T-helper 17 cell (primary cell): ENCODE measurements at regions not wholly inside any gene's neighbourhood (a gene's known extent, or its start where the extent isn't known, plus 50 kb on each side); places are given as distances from the start of the nearest gene placed in this dataset.
A peak's percentile ranks its signal among the peaks of the same experiment; 100 is the strongest.

Source experiments
- ATAC-seq: fragments of 150-1000 bp; cut with Tn5 transposase; 2 replicates; pipeline ENCODE4 v1.10.0; 2021; ENCODE audit warnings: mild to moderate bottlenecking, moderate library complexity
- DNase-seq, 3 donors: peaks; one replicate each; pipeline versions ENCODE4 v3.0.0 to v3.0.0-alpha.2; 2020 to 2021
- H3K9me3 ChIP-seq: one replicate; pipeline ENCODE4 v1.7.0; 2013; ENCODE audit warnings: low read length, mild to moderate bottlenecking; ENCODE audit not compliant: control insufficient read depth, poor library complexity, severe bottlenecking
- H3K27ac Mint-ChIP-seq: one replicate; pipeline ENCODE4 v1.8.0; 2022; ENCODE audit warnings: mild to moderate bottlenecking, moderate library complexity, mixed read lengths
- H3K27me3 Mint-ChIP-seq: one replicate; pipeline ENCODE4 v1.8.0; 2022; ENCODE audit warnings: mixed read lengths
- H3K36me3 Mint-ChIP-seq: one replicate; pipeline ENCODE4 v1.8.0; 2022; ENCODE audit warnings: low read depth, mixed read lengths
- H3K4me1 Mint-ChIP-seq: one replicate; pipeline ENCODE4 v1.8.0; 2022; ENCODE audit warnings: mild to moderate bottlenecking, mixed read lengths
- H3K4me3 Mint-ChIP-seq: one replicate; pipeline ENCODE4 v1.8.0; 2022; ENCODE audit warnings: mild to moderate bottlenecking, moderate library complexity, mixed read lengths

- no peaks in the 10 kb centered on the region for H3K9me3 ChIP-seq
- H3K27ac Mint-ChIP-seq: no peak overlapping the region
- ATAC-seq (peak; percentile 59), DNase-seq (no peak)
- no peaks in the 10 kb centered on the region for H3K27me3 Mint-ChIP-seq
- H3K4me1 Mint-ChIP-seq: peaks cover 7% of the 10 kb centered on the region
- H3K4me3 Mint-ChIP-seq: peak overlapping the region; percentile 19
- peaks cover 4% of the 10 kb centered on the region for H3K36me3 Mint-ChIP-seq
Observed at GRCh38 chr10:3622845-3623621, 162.0 kb downstream of the KLF6 start.

- H3K9me3 ChIP-seq: no peaks in the 10 kb centered on the region
- H3K36me3 Mint-ChIP-seq: peaks cover 4% of the 10 kb centered on the region
- no peak for DNase-seq
- H3K27me3 Mint-ChIP-seq: no peaks in the 10 kb centered on the region
- ATAC-seq: no peak
- H3K27ac Mint-ChIP-seq: no peak overlapping the region
- H3K4me1 Mint-ChIP-seq: peaks cover 7% of the 10 kb centered on the region
- no peak overlapping the region for H3K4me3 Mint-ChIP-seq
Observed at GRCh38 chr10:3622427-3622826, 162.6 kb downstream of the KLF6 start.

GRCh38 chr10:3620818-3621217 is 164.2 kb downstream of the KLF6 start:
- Mint-ChIP-seq H3K36me3 (peaks cover 4% of the 10 kb centered on the region), H3K27me3 (no peaks in the 10 kb centered on the region), H3K27ac (no peak overlapping the region), H3K4me1 (peaks cover 7% of the 10 kb centered on the region), H3K4me3 (no peak overlapping the region)
- ATAC-seq (no peak), DNase-seq (no peak)
- no peaks in the 10 kb centered on the region for H3K9me3 ChIP-seq

GRCh38 chr10:3619241-3619640 is 165.8 kb downstream of the KLF6 start:
- DNase-seq: no peak
- Mint-ChIP-seq H3K36me3 (peaks cover 4% of the 10 kb centered on the region), H3K4me1 (peaks cover 7% of the 10 kb centered on the region), H3K27ac (no peak overlapping the region), H3K4me3 (no peak overlapping the region), H3K27me3 (no peaks in the 10 kb centered on the region)
- ATAC-seq: no peak
- H3K9me3 ChIP-seq: no peaks in the 10 kb centered on the region

DNA sequence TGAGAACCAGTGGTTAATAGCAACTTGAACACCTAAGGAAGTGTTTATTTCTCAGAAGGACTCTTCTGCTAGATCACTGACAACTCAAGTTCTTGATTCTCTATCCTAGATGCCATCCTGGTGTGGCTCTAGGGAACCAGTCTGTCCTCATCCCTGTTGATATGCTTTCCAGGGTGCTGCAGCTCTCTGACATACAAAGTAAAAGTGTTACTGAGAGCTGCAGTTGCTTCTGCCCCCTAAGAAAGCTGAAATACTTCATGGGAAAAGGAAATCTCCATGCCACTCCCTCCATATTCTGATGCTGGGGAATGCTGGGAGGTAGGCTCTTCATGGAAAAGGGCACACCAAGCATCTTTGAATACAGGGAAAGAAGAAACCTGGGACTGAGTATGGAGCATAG is 168.1 kb downstream of the KLF6 start:
- ATAC-seq: no peak

GRCh38 chr10:3613318-3613717 is 171.7 kb downstream of the KLF6 start:
- no peaks in the 10 kb centered on the region for H3K27me3 Mint-ChIP-seq
- DNase-seq: no peak
- peaks cover 3% of the 10 kb centered on the region for H3K9me3 ChIP-seq
- H3K4me3 Mint-ChIP-seq: no peak overlapping the region
- no peak for ATAC-seq
- H3K4me1 Mint-ChIP-seq: no peaks in the 10 kb centered on the region
- H3K36me3 Mint-ChIP-seq: no peaks in the 10 kb centered on the region
- no peak overlapping the region for H3K27ac Mint-ChIP-seq

More for the DNA sequence above, 168.1 kb downstream of the KLF6 start:
- Mint-ChIP-seq H3K4me1 (no peaks in the 10 kb centered on the region), H3K36me3 (peaks cover 4% of the 10 kb centered on the region), H3K27ac (no peak overlapping the region), H3K27me3 (no peaks in the 10 kb centered on the region), H3K4me3 (no peak overlapping the region)
- H3K9me3 ChIP-seq: peaks cover 3% of the 10 kb centered on the region
- no peak for DNase-seq

GRCh38 chr10:3612183-3613001 is 172.6 kb downstream of the KLF6 start:
- H3K4me3 Mint-ChIP-seq: no peak overlapping the region
- DNase-seq (no peak), ATAC-seq (no peak)
- no peak overlapping the region for H3K27ac Mint-ChIP-seq
- no peaks in the 10 kb centered on the region for H3K4me1 Mint-ChIP-seq
- no peaks in the 10 kb centered on the region for H3K36me3 Mint-ChIP-seq
- no peaks in the 10 kb centered on the region for H3K27me3 Mint-ChIP-seq
- peaks cover 3% of the 10 kb centered on the region for H3K9me3 ChIP-seq

DNA sequence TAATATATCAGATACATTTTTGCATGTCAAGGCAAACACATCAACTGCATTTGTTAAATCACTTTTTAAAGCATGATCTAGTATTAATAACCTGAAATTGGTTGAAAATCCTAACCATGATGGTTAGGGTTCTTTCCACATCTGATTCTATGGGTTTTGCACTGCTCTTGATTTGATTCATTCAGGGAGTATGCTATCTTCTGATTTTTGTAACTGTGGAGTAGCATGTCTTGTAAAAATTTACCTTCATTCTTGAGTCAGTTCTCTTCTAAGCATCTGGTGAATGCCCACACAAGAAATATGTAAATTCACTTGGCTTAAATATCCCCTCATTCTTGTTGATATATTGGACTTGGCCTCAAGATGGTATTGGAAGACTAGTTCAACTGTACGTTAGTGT is 178.7 kb downstream of the KLF6 start:
- no peaks in the 10 kb centered on the region for H3K9me3 ChIP-seq
- DNase-seq (no peak), ATAC-seq (no peak)
- Mint-ChIP-seq H3K4me3 (no peak overlapping the region), H3K36me3 (no peaks in the 10 kb centered on the region), H3K4me1 (peaks cover 2% of the 10 kb centered on the region), H3K27ac (no peak overlapping the region), H3K27me3 (peaks cover 2% of the 10 kb centered on the region)

DNA sequence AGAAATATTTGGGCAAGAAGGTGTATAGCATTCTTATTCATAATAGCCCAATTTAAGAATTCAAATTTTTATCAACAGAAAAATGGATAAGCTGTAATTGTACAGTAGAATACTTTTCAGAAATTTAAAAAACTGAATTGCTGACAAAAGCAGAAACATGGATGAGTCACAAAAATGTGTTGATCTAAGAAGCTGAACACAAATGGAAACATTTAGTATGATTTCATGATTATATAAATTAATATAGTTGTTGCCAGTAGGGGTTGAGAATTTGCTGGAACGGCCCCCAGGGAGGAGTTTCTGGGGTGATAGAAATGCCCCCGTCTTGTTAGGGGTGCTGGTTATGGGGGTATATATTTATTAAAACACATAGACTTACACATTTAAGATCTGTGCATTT is 179.1 kb downstream of the KLF6 start:
- Mint-ChIP-seq H3K36me3 (no peaks in the 10 kb centered on the region), H3K27ac (no peak overlapping the region), H3K27me3 (peaks cover 4% of the 10 kb centered on the region), H3K4me1 (peaks cover 2% of the 10 kb centered on the region), H3K4me3 (no peak overlapping the region)
- no peak for DNase-seq
- ATAC-seq: no peak
- no peaks in the 10 kb centered on the region for H3K9me3 ChIP-seq

DNA sequence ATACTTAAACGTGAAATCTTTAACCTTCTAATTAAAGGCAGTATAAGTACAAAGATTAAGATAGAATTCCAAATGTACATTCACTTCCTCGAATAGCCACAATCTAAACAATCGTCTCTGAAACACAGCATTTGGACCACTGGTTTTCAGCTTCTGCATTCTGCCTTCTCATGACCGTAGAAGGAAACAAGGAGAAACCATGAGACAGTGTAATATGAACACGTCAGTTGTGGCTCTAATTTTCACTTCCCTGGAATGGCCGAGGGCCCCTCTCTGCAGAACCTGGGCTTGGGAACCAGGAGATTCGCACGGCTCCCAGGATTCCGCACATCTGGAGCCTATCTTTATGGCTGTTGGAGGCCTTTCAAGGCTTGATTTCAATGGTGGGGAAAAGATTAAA is 189.3 kb downstream of the KLF6 start:
- Mint-ChIP-seq H3K4me3 (no peak overlapping the region), H3K27me3 (peaks cover 20% of the 10 kb centered on the region), H3K36me3 (no peaks in the 10 kb centered on the region), H3K27ac (no peak overlapping the region), H3K4me1 (no peaks in the 10 kb centered on the region)
- ATAC-seq (no peak), DNase-seq (no peak)
- no peaks in the 10 kb centered on the region for H3K9me3 ChIP-seq

- ATAC-seq (no peak), DNase-seq (no peak)
- no peak overlapping the region for H3K27ac Mint-ChIP-seq
- peaks cover 21% of the 10 kb centered on the region for H3K27me3 Mint-ChIP-seq
- H3K4me1 Mint-ChIP-seq: no peaks in the 10 kb centered on the region
- H3K4me3 Mint-ChIP-seq: no peak overlapping the region
- H3K36me3 Mint-ChIP-seq: no peaks in the 10 kb centered on the region
- H3K9me3 ChIP-seq: no peaks in the 10 kb centered on the region
Observed at GRCh38 chr10:3593611-3594010, 191.4 kb downstream of the KLF6 start.

- Mint-ChIP-seq H3K4me3 (no peak overlapping the region), H3K27ac (no peak overlapping the region), H3K36me3 (no peaks in the 10 kb centered on the region), H3K27me3 (peaks cover 26% of the 10 kb centered on the region), H3K4me1 (no peaks in the 10 kb centered on the region)
- no peaks in the 10 kb centered on the region for H3K9me3 ChIP-seq
- DNase-seq (no peak), ATAC-seq (no peak)
Observed at GRCh38 chr10:3592424-3592823, 192.6 kb downstream of the KLF6 start.

GRCh38 chr10:3588816-3589215 is 196.2 kb downstream of the KLF6 start:
- no peaks in the 10 kb centered on the region for H3K4me1 Mint-ChIP-seq
- DNase-seq: no peak
- H3K36me3 Mint-ChIP-seq: no peaks in the 10 kb centered on the region
- H3K27ac Mint-ChIP-seq: no peak overlapping the region
- H3K9me3 ChIP-seq: no peaks in the 10 kb centered on the region
- no peak for ATAC-seq
- H3K4me3 Mint-ChIP-seq: no peak overlapping the region
- peaks cover 35% of the 10 kb centered on the region for H3K27me3 Mint-ChIP-seq

DNA sequence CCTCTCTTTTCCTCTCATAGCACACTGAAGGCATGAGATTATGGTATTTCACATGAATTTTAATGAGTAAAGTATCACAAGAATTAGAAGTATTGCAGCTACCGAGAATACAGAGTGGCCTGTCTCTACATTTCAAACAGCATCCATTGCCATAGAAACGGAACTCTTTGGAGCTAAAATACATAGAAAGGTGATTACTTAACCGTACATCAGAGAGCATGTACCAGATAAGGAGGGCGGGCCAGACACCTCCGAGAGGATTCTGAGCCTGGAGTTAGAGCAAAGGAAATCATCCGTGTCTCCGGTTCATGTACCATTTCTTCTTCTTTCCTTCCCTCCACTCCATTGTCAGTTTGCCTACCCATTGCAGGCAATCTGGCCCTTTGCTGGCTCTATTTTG is 196.7 kb downstream of the KLF6 start:
- no peak for ATAC-seq
- H3K27ac Mint-ChIP-seq: no peak overlapping the region
- no peak overlapping the region for H3K4me3 Mint-ChIP-seq
- H3K36me3 Mint-ChIP-seq: no peaks in the 10 kb centered on the region
- no peaks in the 10 kb centered on the region for H3K9me3 ChIP-seq
- H3K27me3 Mint-ChIP-seq: peaks cover 35% of the 10 kb centered on the region
- no peak for DNase-seq
- H3K4me1 Mint-ChIP-seq: no peaks in the 10 kb centered on the region
